ENCODE measurements at regions not wholly inside any gene's neighbourhood (a gene's known extent, or its start where the extent isn't known, plus 50 kb on each side); places are given as distances from the start of the nearest gene placed in this dataset.

GRCh38 chr16:72552654-72553053 lies 380.7 kb upstream of the PMFBP1 start:
- Histone ChIP-seq H3K9ac (ENCODE audit: low read length) (no peak overlapping the region), H3K4me3 (ENCODE audit: low read length) (no peak overlapping the region), H3K36me3 (ENCODE audit: control insufficient read depth, insufficient read depth, low read length, severe bottlenecking) (no peaks in the 10 kb centered on the region), H3K4me1 (ENCODE audit: control insufficient read depth, insufficient read depth, low read length) (no peaks in the 10 kb centered on the region), H3K27me3 (replicated peaks; ENCODE audit: control insufficient read depth, insufficient read depth, low read length) (no peaks in the 10 kb centered on the region), H3K9me3 (ENCODE audit: control insufficient read depth, low read length) (peaks cover 4% of the 10 kb centered on the region)
- DNase-seq (ENCODE audit: low read depth): peak; percentile 1

- DNase-seq (ENCODE audit: low read depth): no peak
- H3K9ac ChIP-seq (ENCODE audit: low read length): no peak overlapping the region
Measured at GRCh38 chr16:72551649-72552048, 379.7 kb upstream of the PMFBP1 start.

DNA sequence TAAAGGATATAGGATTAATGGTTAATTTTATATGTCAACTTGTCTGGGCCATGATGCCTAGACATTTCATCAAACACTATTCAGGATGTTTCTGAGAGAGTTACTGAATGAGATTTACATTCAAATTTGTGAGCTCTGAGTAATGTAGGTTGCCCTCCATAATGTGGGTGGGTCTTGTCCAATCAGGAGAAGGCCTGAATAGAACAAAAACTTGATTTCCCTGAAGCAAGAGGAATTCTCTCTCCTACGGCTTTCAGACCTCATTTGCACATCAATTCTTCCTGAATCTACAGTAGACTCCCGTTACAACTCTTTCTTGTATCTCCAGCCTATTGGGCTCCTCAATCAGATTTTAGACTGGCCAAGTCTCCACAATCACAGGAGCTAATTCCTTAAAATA lies 377.9 kb upstream of the PMFBP1 start:
- H3K27me3 ChIP-seq (replicated peaks; ENCODE audit: control insufficient read depth, insufficient read depth, low read length): no peaks in the 10 kb centered on the region
- H3K9ac ChIP-seq (ENCODE audit: low read length): no peak overlapping the region
- H3K4me1 ChIP-seq (ENCODE audit: control insufficient read depth, insufficient read depth, low read length): no peaks in the 10 kb centered on the region
- no peak overlapping the region for H3K4me3 ChIP-seq (ENCODE audit: low read length)
- DNase-seq (ENCODE audit: low read depth): no peak
- H3K36me3 ChIP-seq (ENCODE audit: control insufficient read depth, insufficient read depth, low read length, severe bottlenecking): no peaks in the 10 kb centered on the region
- peaks cover 4% of the 10 kb centered on the region for H3K9me3 ChIP-seq (ENCODE audit: control insufficient read depth, low read length)

More at GRCh38 chr16:72551649-72552048, 379.7 kb upstream of the PMFBP1 start:
- H3K4me1 ChIP-seq (ENCODE audit: control insufficient read depth, insufficient read depth, low read length): no peaks in the 10 kb centered on the region
- no peaks in the 10 kb centered on the region for H3K27me3 ChIP-seq (replicated peaks; ENCODE audit: control insufficient read depth, insufficient read depth, low read length)
- H3K4me3 ChIP-seq (ENCODE audit: low read length): no peak overlapping the region
- H3K36me3 ChIP-seq (ENCODE audit: control insufficient read depth, insufficient read depth, low read length, severe bottlenecking): no peaks in the 10 kb centered on the region
- peaks cover 4% of the 10 kb centered on the region for H3K9me3 ChIP-seq (ENCODE audit: control insufficient read depth, low read length)

GRCh38 chr16:72542102-72542501 lies 370.1 kb upstream of the PMFBP1 start:
- DNase-seq (ENCODE audit: low read depth): no peak
- no peak overlapping the region for H3K9ac ChIP-seq (ENCODE audit: low read length)
- peaks cover 7% of the 10 kb centered on the region for H3K4me1 ChIP-seq (ENCODE audit: control insufficient read depth, insufficient read depth, low read length)
- no peaks in the 10 kb centered on the region for H3K36me3 ChIP-seq (ENCODE audit: control insufficient read depth, insufficient read depth, low read length, severe bottlenecking)
- H3K27me3 ChIP-seq (replicated peaks; ENCODE audit: control insufficient read depth, insufficient read depth, low read length): no peaks in the 10 kb centered on the region
- H3K9me3 ChIP-seq (ENCODE audit: control insufficient read depth, low read length): no peaks in the 10 kb centered on the region
- no peak overlapping the region for H3K4me3 ChIP-seq (ENCODE audit: low read length)

GRCh38 chr16:72537664-72538063 lies 365.7 kb upstream of the PMFBP1 start:
- Histone ChIP-seq H3K36me3 (ENCODE audit: control insufficient read depth, insufficient read depth, low read length, severe bottlenecking) (no peaks in the 10 kb centered on the region), H3K27me3 (replicated peaks; ENCODE audit: control insufficient read depth, insufficient read depth, low read length) (no peaks in the 10 kb centered on the region), H3K4me1 (ENCODE audit: control insufficient read depth, insufficient read depth, low read length) (peaks cover 11% of the 10 kb centered on the region), H3K4me3 (ENCODE audit: low read length) (no peak overlapping the region), H3K9me3 (ENCODE audit: control insufficient read depth, low read length) (no peaks in the 10 kb centered on the region), H3K9ac (ENCODE audit: low read length) (no peak overlapping the region)
- DNase-seq (ENCODE audit: low read depth): peak; percentile 41

GRCh38 chr16:72536723-72537435 lies 364.9 kb upstream of the PMFBP1 start:
- H3K9me3 ChIP-seq (ENCODE audit: control insufficient read depth, low read length): no peaks in the 10 kb centered on the region
- H3K27me3 ChIP-seq (replicated peaks; ENCODE audit: control insufficient read depth, insufficient read depth, low read length): no peaks in the 10 kb centered on the region
- peaks cover 11% of the 10 kb centered on the region for H3K4me1 ChIP-seq (ENCODE audit: control insufficient read depth, insufficient read depth, low read length)
- DNase-seq (ENCODE audit: low read depth): peak; percentile 74
- no peak overlapping the region for H3K9ac ChIP-seq (ENCODE audit: low read length)
- H3K4me3 ChIP-seq (ENCODE audit: low read length): no peak overlapping the region
- H3K36me3 ChIP-seq (ENCODE audit: control insufficient read depth, insufficient read depth, low read length, severe bottlenecking): no peaks in the 10 kb centered on the region

GRCh38 chr16:72532906-72533410 lies 361.0 kb upstream of the PMFBP1 start:
- no peak for DNase-seq (ENCODE audit: low read depth)
- no peaks in the 10 kb centered on the region for H3K36me3 ChIP-seq (ENCODE audit: control insufficient read depth, insufficient read depth, low read length, severe bottlenecking)
- H3K9me3 ChIP-seq (ENCODE audit: control insufficient read depth, low read length): no peaks in the 10 kb centered on the region

DNA sequence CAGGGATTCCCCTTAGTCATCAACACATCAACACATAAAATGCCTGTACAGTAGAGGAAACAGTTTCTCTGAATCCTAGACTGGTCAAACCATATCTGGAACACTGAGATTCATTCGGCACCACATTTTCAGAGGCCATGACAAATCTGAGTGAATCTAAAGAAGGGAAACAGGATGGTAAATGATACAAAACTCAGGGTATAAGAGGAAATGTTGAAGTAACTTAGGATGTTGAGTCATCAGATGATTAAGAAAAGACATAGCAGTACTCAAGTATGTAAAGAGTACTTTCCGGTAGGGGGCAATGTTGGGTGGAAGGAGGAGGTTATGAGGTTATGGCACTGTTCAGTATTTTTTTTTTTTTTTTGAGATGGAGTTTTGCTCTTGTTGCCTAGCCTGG lies 358.5 kb upstream of the PMFBP1 start:
- Histone ChIP-seq H3K4me1 (ENCODE audit: control insufficient read depth, insufficient read depth, low read length) (no peaks in the 10 kb centered on the region), H3K36me3 (ENCODE audit: control insufficient read depth, insufficient read depth, low read length, severe bottlenecking) (no peaks in the 10 kb centered on the region), H3K4me3 (ENCODE audit: low read length) (no peak overlapping the region), H3K27me3 (replicated peaks; ENCODE audit: control insufficient read depth, insufficient read depth, low read length) (no peaks in the 10 kb centered on the region), H3K9ac (ENCODE audit: low read length) (no peak overlapping the region), H3K9me3 (ENCODE audit: control insufficient read depth, low read length) (no peaks in the 10 kb centered on the region)
- peak; percentile 47 for DNase-seq (ENCODE audit: low read depth)

More at GRCh38 chr16:72532906-72533410, 361.0 kb upstream of the PMFBP1 start:
- peaks cover 8% of the 10 kb centered on the region for H3K4me1 ChIP-seq (ENCODE audit: control insufficient read depth, insufficient read depth, low read length)
- no peak overlapping the region for H3K9ac ChIP-seq (ENCODE audit: low read length)
- no peak overlapping the region for H3K4me3 ChIP-seq (ENCODE audit: low read length)
- H3K27me3 ChIP-seq (replicated peaks; ENCODE audit: control insufficient read depth, insufficient read depth, low read length): no peaks in the 10 kb centered on the region

DNA sequence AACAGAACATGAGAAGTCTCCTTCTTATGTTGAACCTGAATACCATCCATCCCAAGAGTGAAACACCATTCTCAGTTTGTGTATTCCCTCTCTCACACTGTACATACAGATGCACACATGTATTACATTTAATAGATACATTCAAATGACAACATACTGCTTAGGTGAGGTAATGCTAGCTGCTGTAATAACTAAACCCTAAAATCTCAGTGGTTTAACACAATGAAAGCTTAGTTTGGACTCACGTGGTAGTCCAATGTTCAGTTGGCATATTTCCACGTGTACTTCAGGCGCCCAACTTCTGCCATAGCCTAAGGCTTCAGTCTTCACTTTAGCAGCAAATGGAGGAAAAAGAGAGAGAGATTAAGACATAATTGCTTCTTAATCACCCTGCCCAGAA lies 351.1 kb upstream of the PMFBP1 start:
- Histone ChIP-seq H3K4me1 (ENCODE audit: control insufficient read depth, insufficient read depth, low read length) (no peaks in the 10 kb centered on the region), H3K9ac (ENCODE audit: low read length) (no peak overlapping the region), H3K4me3 (ENCODE audit: low read length) (no peak overlapping the region), H3K36me3 (ENCODE audit: control insufficient read depth, insufficient read depth, low read length, severe bottlenecking) (no peaks in the 10 kb centered on the region), H3K27me3 (replicated peaks; ENCODE audit: control insufficient read depth, insufficient read depth, low read length) (no peaks in the 10 kb centered on the region), H3K9me3 (ENCODE audit: control insufficient read depth, low read length) (peaks cover 4% of the 10 kb centered on the region)
- DNase-seq (ENCODE audit: low read depth): no peak

- Histone ChIP-seq H3K36me3 (ENCODE audit: control insufficient read depth, insufficient read depth, low read length, severe bottlenecking) (no peaks in the 10 kb centered on the region), H3K9me3 (ENCODE audit: control insufficient read depth, low read length) (no peaks in the 10 kb centered on the region), H3K27me3 (replicated peaks; ENCODE audit: control insufficient read depth, insufficient read depth, low read length) (no peaks in the 10 kb centered on the region), H3K4me3 (ENCODE audit: low read length) (no peak overlapping the region), H3K9ac (ENCODE audit: low read length) (no peak overlapping the region), H3K4me1 (ENCODE audit: control insufficient read depth, insufficient read depth, low read length) (no peaks in the 10 kb centered on the region)
- no peak for DNase-seq (ENCODE audit: low read depth)
Measured at GRCh38 chr16:72517154-72517553, 345.2 kb upstream of the PMFBP1 start.

DNA sequence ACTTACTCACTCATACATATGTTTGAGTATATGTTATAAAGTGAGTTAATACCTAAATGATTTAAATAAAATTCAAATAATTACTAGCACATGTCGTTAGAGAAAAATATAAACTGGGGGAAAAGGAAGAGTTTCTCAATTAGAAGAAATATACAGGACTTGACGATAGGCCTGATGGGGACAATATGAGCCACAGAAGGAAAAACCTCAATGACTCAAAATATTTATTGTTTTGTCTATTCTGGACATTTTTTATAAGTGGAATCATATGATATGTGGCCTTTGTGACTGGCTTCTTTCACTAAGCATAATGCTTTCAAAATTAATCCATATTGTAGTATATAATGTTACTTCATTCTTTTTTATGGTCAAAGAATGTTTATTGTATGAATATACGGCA lies 339.2 kb upstream of the PMFBP1 start:
- Histone ChIP-seq H3K9me3 (ENCODE audit: control insufficient read depth, low read length) (no peaks in the 10 kb centered on the region), H3K4me1 (ENCODE audit: control insufficient read depth, insufficient read depth, low read length) (no peaks in the 10 kb centered on the region), H3K9ac (ENCODE audit: low read length) (no peak overlapping the region), H3K27me3 (replicated peaks; ENCODE audit: control insufficient read depth, insufficient read depth, low read length) (no peaks in the 10 kb centered on the region), H3K4me3 (ENCODE audit: low read length) (no peak overlapping the region), H3K36me3 (ENCODE audit: control insufficient read depth, insufficient read depth, low read length, severe bottlenecking) (no peaks in the 10 kb centered on the region)
- DNase-seq (ENCODE audit: low read depth): no peak

GRCh38 chr16:72508191-72508590 lies 336.2 kb upstream of the PMFBP1 start:
- H3K9ac ChIP-seq (ENCODE audit: low read length): no peak overlapping the region
- H3K9me3 ChIP-seq (ENCODE audit: control insufficient read depth, low read length): no peaks in the 10 kb centered on the region
- no peak for DNase-seq (ENCODE audit: low read depth)
- no peak overlapping the region for H3K4me3 ChIP-seq (ENCODE audit: low read length)
- H3K27me3 ChIP-seq (replicated peaks; ENCODE audit: control insufficient read depth, insufficient read depth, low read length): no peaks in the 10 kb centered on the region
- no peaks in the 10 kb centered on the region for H3K36me3 ChIP-seq (ENCODE audit: control insufficient read depth, insufficient read depth, low read length, severe bottlenecking)
- no peaks in the 10 kb centered on the region for H3K4me1 ChIP-seq (ENCODE audit: control insufficient read depth, insufficient read depth, low read length)
